Right atrium auricular region (tissue), 2 donors: ENCODE measurements at regions not wholly inside any gene's neighbourhood (a gene's known extent, or its start where the extent isn't known, plus 50 kb on each side); places are given as distances from the start of the nearest gene placed in this dataset.

Source experiments
- DNase-seq: peaks from one replicate; pipeline ENCODE4 v3.0.0-alpha.2; 2019; ENCODE audit warnings: low spot score
- H3K27ac ChIP-seq, 2 donors: fragments of 200-600 bp; sonication (generic); 1 replicate in 1 of 2; 2 replicates in 1 of 2; pipeline ENCODE4 v1.5.1; 2016 to 2019
- H3K27me3 ChIP-seq, 2 donors: fragments of 200-600 bp; sonication (generic); one replicate each; pipeline versions ENCODE4 v1.5.1 to v1.6.0; 2017 to 2019
- H3K36me3 ChIP-seq: fragments of 200-600 bp; sonication (generic); one replicate; pipeline ENCODE4 v1.5.1; 2016
- H3K4me1 ChIP-seq, 2 donors: fragments of 200-600 bp; sonication (generic); one replicate each; pipeline versions ENCODE4 v1.5.1 to v1.6.0; 2017 to 2019
- H3K4me3 ChIP-seq, 2 donors: fragments of 200-600 bp; sonication (generic); 1 replicate in 1 of 2; 2 replicates in 1 of 2; pipeline ENCODE4 v1.5.1; 2017 to 2019; ENCODE audit warnings: mild to moderate bottlenecking in 1 of 2, moderate library complexity in 1 of 2
- H3K9me3 ChIP-seq, 2 donors: fragments of 200-600 bp; sonication (generic); one replicate each; pipeline ENCODE4 v1.5.1; 2019
- TF ChIP-seq, protein P1 (sequence below), 2 donors: fragments of 200-600 bp; sonication (generic); IDR thresholded peaks; one replicate each; pipeline ENCODE4 v1.5.1; 2019; ENCODE audit warnings: antibody characterized with exemption in 2 of 2

- H3K27me3 ChIP-seq = no peaks in the 10 kb centered on the region
- no peaks in the 10 kb centered on the region for H3K4me1 ChIP-seq
- no peaks in the 10 kb centered on the region for H3K36me3 ChIP-seq
Measured at GRCh38 chr2:18325118-18325517, 235.3 kb downstream of the RDH14 start.

DNA sequence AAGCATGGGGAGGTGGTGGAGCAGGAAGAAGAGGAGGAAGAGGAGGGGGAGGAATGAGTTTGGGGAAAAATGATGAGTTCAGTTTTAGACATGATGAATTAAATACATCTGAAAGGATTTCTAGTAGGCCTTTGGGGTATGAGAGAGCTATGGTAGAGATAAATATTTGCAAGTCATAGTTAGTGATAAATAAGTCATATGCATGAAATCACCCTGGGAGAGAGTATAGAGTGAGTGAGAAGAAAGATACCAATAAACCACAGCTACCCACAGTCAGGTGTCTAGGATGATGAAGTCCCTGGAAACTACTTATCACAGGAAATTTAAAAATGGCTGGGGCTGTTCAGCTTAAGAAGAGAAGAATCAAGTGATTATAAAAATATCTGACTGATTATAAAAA is 240.5 kb downstream of the RDH14 start:
- H3K27me3 ChIP-seq = no peaks in the 10 kb centered on the region
- H3K36me3 ChIP-seq = no peaks in the 10 kb centered on the region
- H3K9me3 ChIP-seq = no peaks in the 10 kb centered on the region
- no peak overlapping the region for H3K4me3 ChIP-seq
- TF ChIP-seq, protein P1, sequence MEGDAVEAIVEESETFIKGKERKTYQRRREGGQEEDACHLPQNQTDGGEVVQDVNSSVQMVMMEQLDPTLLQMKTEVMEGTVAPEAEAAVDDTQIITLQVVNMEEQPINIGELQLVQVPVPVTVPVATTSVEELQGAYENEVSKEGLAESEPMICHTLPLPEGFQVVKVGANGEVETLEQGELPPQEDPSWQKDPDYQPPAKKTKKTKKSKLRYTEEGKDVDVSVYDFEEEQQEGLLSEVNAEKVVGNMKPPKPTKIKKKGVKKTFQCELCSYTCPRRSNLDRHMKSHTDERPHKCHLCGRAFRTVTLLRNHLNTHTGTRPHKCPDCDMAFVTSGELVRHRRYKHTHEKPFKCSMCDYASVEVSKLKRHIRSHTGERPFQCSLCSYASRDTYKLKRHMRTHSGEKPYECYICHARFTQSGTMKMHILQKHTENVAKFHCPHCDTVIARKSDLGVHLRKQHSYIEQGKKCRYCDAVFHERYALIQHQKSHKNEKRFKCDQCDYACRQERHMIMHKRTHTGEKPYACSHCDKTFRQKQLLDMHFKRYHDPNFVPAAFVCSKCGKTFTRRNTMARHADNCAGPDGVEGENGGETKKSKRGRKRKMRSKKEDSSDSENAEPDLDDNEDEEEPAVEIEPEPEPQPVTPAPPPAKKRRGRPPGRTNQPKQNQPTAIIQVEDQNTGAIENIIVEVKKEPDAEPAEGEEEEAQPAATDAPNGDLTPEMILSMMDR (IDR thresholded peaks at IDR 0.05) = no peak
- no peak overlapping the region for H3K27ac ChIP-seq
- no peak for DNase-seq
- no peaks in the 10 kb centered on the region for H3K4me1 ChIP-seq

More at GRCh38 chr2:18325118-18325517, 235.3 kb downstream of the RDH14 start:
- no peak overlapping the region for H3K4me3 ChIP-seq
- H3K9me3 ChIP-seq = no peaks in the 10 kb centered on the region
- TF ChIP-seq, protein P1 (IDR thresholded peaks at IDR 0.05) = no peak
- no peak overlapping the region for H3K27ac ChIP-seq
- no peak for DNase-seq

DNA sequence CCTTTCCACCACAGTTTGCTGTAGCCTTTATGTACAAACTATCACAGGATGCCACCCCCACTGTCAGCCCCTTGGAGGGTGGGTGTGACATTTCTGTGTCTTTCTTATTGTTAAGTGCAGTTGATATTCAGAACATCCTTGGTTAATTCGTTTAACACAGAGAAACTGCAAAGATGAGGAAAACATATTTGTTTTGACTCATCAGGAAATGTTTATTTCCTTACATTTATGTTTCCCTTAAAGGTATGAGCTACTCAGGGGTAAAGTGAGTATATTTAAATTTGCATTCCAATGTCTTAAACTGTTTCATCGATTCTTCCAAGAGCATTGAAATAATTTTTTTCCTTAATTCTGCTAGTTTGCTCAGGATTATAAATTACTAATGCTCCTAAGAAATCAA is 243.4 kb downstream of the RDH14 start:
- Histone ChIP-seq H3K36me3 (no peaks in the 10 kb centered on the region), H3K9me3 (no peaks in the 10 kb centered on the region), H3K27me3 (no peaks in the 10 kb centered on the region), H3K4me1 (no peaks in the 10 kb centered on the region), H3K27ac (no peak overlapping the region), H3K4me3 (no peak overlapping the region)
- TF ChIP-seq, protein P1 (IDR thresholded peaks at IDR 0.05) = no peak
- no peak for DNase-seq

DNA sequence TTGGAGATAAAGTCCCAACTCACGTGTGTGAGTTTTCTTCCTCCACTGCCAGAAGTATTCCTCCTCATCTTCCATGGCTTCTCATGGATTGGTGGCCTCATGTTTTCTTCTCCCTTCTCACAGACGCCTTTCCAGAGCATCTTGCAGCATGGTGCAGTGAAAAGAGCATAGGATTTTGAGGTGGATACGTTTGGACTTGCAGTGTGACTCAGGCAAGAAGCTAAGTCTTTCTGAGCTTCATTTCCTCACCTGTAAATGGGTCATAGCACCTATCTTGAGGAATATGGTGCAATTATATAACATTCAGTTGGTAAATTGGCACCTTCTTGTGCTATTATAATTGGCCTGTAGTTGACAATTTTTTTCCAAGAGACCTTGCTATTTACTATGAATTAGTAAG is 247.6 kb downstream of the RDH14 start:
- DNase-seq = no peak
- Histone ChIP-seq H3K4me3 (no peak overlapping the region), H3K36me3 (no peaks in the 10 kb centered on the region), H3K4me1 (no peaks in the 10 kb centered on the region), H3K27ac (no peak overlapping the region), H3K9me3 (no peaks in the 10 kb centered on the region), H3K27me3 (no peaks in the 10 kb centered on the region)
- TF ChIP-seq, protein P1 (IDR thresholded peaks at IDR 0.05) = no peak

DNA sequence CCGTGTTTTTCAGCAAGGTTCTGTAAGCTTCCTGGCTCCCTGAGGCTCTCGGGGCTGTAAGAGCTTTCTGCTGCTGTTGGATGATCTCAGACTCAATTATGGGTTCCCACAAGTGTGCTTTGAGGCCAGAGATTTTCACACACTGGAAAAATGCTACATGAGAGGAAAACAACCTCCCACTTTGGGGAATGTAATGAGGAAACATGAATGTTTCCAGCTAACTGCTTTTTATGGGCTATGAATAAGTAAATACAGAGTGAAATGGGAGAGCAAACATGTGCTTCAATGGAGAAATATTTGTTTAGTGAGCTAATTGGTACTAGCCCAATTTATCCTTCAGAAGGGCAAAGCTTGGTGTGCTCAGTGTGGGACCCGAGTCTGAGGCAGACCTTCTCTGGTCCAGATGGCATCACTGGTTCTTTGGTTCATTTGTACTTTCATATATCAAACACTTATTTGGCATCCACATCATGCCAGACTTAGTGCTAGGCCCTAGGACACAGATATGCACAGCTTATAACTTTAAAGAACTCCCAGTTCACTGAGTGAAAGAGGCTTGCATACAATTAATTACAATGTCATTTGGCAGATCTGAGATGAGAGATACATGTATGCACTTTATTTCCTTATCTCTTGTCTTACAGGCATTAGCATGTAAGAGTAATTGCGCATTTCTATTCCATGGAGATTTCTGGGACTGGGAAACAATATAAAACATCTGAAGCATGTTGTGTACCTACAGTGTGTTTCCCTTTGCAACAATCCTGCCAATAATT is 248.8 kb downstream of the RDH14 start:
- TF ChIP-seq, protein P1 (IDR thresholded peaks at IDR 0.05) = no peak
- no peak overlapping the region for H3K4me3 ChIP-seq
- no peak overlapping the region for H3K27ac ChIP-seq
- H3K27me3 ChIP-seq = no peaks in the 10 kb centered on the region
- no peaks in the 10 kb centered on the region for H3K9me3 ChIP-seq
- H3K4me1 ChIP-seq = no peaks in the 10 kb centered on the region
- no peaks in the 10 kb centered on the region for H3K36me3 ChIP-seq
- DNase-seq = no peak

GRCh38 chr2:18309627-18310026 is 250.8 kb downstream of the RDH14 start:
- no peaks in the 10 kb centered on the region for H3K27me3 ChIP-seq
- no peaks in the 10 kb centered on the region for H3K9me3 ChIP-seq
- H3K4me3 ChIP-seq = no peak overlapping the region
- DNase-seq = no peak
- H3K36me3 ChIP-seq = no peaks in the 10 kb centered on the region
- TF ChIP-seq, protein P1 (IDR thresholded peaks at IDR 0.05) = no peak
- no peak overlapping the region for H3K27ac ChIP-seq
- no peaks in the 10 kb centered on the region for H3K4me1 ChIP-seq
